HG02759 (cell line): ENCODE measurements at regions not wholly inside any gene's neighbourhood (a gene's known extent, or its start where the extent isn't known, plus 50 kb on each side); places are given as distances from the start of the nearest gene placed in this dataset.

ENCODE experiments used
- ATAC-seq: cut with Tn5 transposase; IDR thresholded peaks from one replicate; pipeline ENCODE4 v1.9.1; 2021; ENCODE audit warnings: mild to moderate bottlenecking, moderate library complexity; ENCODE audit not compliant: unreplicated experiment

DNA sequence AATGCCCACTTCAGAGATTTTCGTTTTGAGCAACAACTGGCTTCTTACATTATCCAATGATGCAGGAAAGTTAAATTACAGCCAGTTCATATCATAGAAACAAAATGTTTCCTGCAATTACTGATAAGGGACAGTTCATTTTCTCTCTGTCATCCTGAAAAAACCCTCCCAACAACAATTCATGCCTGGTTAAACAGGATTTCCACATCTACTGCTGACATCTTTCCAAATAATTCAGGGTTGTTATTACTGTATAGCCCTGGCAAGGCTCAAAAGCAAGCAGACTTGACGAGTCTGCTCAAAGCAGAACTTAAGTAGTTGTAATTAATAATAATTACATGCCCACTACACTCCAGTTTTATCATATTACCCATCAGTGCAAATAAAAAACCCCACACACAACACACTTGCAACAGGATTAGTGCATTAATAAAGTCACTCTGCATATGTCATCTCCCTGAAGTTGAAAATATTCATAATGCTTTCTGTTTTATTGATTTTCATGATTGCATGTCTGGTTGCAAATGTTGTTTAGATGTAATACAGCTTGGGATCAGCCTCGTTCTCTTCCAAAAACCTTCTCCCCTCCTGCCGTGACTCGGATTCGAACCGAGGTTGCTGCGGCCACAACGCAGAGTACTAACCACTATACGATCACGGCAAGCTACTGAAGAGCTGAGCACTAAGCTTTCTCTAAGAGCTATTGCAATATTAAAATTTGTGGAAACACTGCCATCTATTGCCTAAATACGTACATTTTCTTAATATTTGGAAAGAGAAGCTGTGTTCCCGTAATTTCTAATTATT, 119.6 kb upstream of the NFIB start:
- ATAC-seq, result peak; percentile 54

- ATAC-seq, result no peak
Observed at GRCh38 chr9:14432666-14433350, 118.9 kb upstream of the NFIB start.

- ATAC-seq, result peak; percentile 71
Observed at GRCh38 chr9:14428781-14429230, 114.9 kb upstream of the NFIB start.

GRCh38 chr9:14427419-14427818, 113.5 kb upstream of the NFIB start:
- no peak for ATAC-seq

DNA sequence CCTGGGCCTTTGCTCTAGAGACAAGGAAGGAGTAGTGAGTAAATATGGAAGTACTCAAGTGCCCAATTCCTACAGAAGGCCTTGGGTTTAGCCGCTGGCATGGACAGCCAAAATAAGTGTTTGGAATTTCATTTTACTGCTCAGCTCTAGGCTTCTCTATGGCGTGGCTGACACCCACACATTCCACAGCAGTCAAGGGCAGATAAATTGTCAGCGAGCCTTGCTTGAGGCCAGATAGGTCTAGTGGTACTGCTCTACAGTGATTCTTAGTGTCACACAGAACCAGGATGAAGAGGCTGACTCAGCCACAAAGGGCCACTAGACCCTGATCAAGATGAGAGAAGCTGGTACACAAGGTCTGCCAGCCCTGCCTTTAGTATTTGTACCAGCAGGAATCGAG, 111.0 kb upstream of the NFIB start:
- ATAC-seq, result no peak

DNA sequence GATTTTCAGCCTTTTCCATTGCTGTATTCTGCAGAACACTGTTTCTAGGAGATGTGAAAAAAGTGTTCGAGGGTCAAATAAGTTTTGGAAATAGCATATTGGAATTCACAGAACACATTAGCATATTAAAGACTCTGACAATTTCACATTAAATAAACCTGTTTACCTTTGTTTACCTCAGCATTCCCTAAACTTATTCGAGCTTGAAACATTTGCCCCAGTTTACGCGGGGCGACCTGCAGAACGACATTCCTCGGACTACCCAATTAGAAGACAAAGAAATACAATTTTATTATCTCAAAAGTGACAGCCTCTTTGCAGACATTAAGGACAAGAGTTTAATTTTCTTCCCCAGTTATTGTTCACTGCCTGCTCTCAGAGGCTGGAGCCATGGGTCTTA, 110.3 kb upstream of the NFIB start:
- no peak for ATAC-seq

- ATAC-seq, result no peak
Observed at GRCh38 chr9:14423815-14424261, 109.9 kb upstream of the NFIB start.

- ATAC-seq, result no peak
Observed at GRCh38 chr9:14421291-14421690, 107.3 kb upstream of the NFIB start.

DNA sequence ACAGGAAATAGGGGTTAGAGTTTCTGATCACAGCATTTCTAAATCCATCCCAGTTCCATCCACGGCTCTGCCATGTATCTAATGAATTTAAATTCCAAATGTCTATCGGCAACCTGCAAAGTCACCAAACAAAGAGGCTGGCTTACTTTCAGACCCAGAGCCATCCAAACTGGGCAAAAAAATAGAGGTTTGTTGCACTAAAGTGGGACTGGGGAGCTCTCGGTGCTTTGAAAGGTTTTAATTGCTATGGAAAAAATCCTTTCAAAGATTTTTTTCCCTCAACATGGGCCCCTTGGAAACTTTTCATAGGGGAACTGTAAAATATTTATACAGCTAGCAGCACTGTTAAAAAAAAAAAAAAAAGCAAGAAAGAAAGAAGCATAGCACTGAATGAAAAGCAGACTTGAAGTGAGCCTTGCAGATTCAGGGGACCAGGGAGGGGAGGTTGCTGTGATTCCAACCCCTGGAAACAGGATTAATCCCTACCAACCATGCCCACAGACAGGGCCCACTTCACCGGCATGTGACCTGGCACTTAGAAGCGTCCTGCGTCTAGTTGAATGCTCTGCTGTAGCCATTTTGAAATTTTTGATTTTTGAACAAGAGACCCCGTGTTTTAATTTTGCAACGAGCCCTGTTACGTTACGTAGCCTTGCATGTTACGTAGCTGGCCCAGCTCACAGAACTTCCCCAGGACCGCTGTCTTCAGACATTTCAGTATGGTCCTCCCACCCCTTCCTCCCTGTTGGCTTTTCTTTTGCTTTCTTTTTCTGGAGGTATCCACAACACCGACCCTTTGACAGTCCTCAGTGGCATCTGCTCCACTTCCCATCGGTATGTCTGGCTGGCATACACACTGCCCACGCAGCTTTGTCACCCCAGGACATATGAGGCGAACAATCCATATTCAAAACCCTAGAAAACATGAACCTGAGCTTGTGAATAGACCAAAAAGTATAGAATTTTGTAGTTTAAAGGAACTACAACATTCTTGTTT, 105.3 kb upstream of the NFIB start:
- ATAC-seq, result no peak

DNA sequence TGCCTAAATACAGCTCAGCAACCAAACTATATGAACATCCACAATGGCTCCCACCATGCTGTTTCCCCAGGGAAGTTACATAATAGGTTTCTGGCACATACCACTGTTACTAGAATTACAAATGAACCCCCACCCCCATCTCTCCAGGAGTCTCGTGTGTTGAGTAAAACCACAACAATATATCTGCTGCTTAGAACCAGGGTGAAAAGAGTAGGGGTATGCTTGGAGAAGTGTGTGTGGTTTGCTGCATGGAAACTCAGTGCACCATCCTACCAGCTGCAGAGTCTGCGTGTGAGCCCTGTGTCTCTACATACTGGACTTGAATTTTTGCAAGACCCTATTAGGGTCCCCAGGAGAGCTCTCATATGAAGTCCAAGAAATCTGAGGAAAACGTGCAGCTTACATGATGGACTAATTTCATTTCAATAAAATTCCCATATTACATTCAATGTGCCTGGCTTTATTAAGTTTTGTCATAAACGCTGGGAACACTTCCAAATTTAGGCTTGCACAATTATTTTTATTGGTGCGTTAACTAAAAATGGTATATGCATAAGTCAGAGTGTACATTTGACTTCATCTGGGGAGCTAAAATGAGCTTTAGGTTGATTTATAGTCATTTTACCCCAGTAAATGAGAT, 104.5 kb upstream of the NFIB start:
- no peak for ATAC-seq

DNA sequence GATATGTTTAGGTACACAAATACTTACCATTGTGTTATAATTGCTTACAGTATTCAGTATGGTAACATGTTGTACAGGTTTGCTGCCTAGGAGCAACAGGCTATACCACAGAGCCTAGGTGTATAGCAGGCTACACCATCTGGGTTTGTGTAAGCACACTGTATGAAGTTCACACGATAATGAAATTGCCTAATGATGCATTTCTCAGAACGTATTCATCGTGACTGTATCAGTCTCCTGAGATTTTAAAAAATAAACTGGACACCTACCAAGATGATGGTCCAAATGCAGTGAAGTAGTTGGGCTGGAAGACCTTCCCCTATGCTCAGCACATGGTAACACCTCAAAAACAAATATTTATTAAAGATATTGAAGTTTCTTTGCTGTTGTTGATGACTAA, 103.3 kb upstream of the NFIB start:
- no peak for ATAC-seq

DNA sequence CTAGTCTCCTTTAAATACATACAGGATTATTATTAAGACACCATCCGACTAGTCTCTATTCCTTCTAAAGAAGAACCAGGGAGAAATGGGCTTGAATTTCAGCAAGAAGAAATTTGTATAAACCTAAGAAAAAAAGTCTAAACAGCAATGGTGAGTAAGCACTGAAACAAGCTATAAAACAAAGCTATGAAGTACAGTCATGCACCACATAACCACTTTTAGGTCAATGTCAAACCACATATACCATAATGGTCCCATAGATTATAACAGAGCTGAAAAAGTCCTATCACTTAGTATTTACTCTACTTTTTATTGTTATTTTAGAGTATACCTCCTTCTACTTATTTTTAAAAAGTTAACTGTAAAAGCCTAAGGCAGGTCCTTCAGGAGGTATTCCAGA, 102.0 kb upstream of the NFIB start:
- no peak for ATAC-seq

DNA sequence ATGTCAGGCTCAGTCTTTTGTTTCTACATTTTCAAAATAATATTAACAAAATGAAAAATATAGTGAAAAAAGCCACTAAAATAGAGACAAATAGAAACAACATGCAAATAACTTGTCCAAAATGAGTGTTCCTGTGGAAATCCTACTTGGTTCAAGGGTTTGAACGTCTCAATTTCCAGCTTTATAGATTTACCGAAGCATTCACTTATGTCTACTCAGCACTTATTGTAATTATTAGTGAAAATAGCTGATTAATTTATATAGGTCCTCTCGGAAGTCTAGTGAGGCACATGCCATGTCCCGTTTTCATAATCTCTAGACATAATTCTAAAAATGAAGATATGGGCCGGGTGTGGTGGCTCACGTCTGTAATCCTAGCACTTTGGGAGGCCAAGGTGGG, 99.9 kb upstream of the NFIB start:
- no peak for ATAC-seq

DNA sequence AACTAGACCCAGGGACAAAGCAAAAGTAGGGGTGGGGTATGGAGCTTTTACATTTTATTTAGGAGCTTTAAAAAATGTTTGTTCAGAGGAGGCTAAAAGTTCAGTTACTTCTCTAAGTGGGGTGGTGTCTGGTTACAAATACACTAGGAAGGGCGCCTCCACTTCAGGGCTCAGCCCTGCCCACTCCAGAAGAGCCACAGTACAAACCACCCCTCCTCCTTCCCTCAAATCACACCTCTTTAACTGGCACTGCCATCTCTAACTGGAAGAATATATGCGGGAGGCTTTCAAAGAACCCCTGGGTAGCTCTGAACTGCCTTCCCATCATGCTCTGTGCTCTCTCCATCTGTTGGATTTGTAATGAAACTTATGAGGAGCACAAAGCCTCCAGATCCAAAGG, 98.8 kb upstream of the NFIB start:
- ATAC-seq, result no peak

- ATAC-seq, result no peak
Observed at GRCh38 chr9:14406463-14406862, 92.5 kb upstream of the NFIB start.

GRCh38 chr9:14405176-14405706, 91.3 kb upstream of the NFIB start:
- ATAC-seq, result no peak

- no peak for ATAC-seq
Observed at GRCh38 chr9:14403081-14403480, 89.1 kb upstream of the NFIB start.

DNA sequence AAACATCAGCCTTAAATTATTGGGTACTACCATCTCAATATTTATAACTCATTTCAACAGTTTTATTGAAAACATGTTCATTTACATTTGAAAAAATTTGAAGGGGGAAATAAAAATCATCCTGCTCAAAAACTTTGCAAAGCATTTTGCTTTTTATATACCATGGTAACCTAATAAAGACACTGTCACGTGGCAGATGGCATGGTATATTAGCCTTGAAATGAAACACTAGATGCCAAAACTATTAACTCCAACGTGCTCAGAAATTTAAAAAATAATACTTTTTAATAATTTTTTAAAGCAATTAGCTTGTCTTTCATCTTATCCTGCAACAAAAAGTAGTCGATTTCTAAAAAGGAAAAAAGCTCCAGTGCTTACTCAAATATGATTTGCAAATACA, 88.6 kb upstream of the NFIB start:
- no peak for ATAC-seq

DNA sequence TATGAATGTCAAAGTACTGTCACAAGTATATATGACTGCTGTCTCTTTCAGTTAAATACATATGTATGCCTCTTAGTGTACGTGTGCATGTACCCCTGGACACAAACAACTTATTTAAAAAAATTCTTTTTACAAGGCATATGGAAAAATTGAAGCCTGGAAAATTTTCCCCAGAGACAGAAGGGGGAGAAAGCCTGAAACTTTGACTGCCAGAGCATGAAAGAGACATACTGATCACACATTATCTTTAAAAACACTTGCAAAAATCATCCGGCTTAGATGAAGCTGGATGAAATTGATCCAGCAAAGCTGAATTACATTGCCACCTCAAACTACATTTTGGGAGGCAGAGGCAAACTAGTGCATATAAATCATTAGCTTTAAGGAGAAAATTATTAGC, 88.0 kb upstream of the NFIB start:
- no peak for ATAC-seq

DNA sequence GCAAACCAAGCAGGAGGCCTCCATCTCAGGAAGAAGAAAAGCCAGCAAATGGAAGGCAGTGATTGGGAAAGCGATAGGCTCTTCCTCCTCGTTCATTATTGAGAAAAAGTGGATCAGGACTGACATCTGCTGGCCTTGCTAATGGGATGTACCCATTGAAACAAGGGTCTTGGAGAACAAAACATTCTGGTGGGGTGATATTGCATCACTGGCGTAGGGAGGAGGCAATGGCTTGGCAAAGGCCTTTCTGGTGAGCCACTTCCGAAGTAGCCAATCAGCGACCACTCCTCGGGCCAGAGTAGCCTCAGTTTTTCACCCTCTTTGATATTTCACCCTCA, 86.7 kb upstream of the NFIB start:
- ATAC-seq, result no peak
